GM11168 (cell line): ENCODE measurements at regions not wholly inside any gene's neighbourhood (a gene's known extent, or its start where the extent isn't known, plus 50 kb on each side); places are given as distances from the start of the nearest gene placed in this dataset.

Experiments used
- in situ Hi-C: fragments of 300-500 bp; cut with MboI; formaldehyde crosslinking; loops from one replicate; pipeline ENCODE4 v1.12.0; 2022; ENCODE audit warnings: low sequenced_read_pairs; ENCODE audit not compliant: unreplicated experiment

- in situ Hi-C loops: no loop called here
Measured at GRCh38 chr7:46452561-46453135, 531.6 kb upstream of the IGFBP3 start.

- in situ Hi-C loops: no loop called here
Measured at GRCh38 chr7:46451846-46452245, 530.8 kb upstream of the IGFBP3 start.

- in situ Hi-C loops: no loop called here
Measured at GRCh38 chr7:46450886-46451285, 529.8 kb upstream of the IGFBP3 start.

GRCh38 chr7:46450425-46450824, 529.4 kb upstream of the IGFBP3 start:
- in situ Hi-C loops: no loop called here

- in situ Hi-C loops: no loop called here
Measured at GRCh38 chr7:46449743-46450142, 528.7 kb upstream of the IGFBP3 start.

- in situ Hi-C loops: no loop called here
Measured at GRCh38 chr7:46448478-46448877, 527.4 kb upstream of the IGFBP3 start.

GRCh38 chr7:46446151-46446550, 525.1 kb upstream of the IGFBP3 start:
- in situ Hi-C loops: no loop called here

GRCh38 chr7:46444256-46444655, 523.2 kb upstream of the IGFBP3 start:
- in situ Hi-C loops: no loop called here

- in situ Hi-C loops: no loop called here
Measured at GRCh38 chr7:46440186-46440585, 519.1 kb upstream of the IGFBP3 start.

GRCh38 chr7:46432708-46433107, 511.6 kb upstream of the IGFBP3 start:
- in situ Hi-C loops: no loop called here

- in situ Hi-C loops: no loop called here
Measured at GRCh38 chr7:46428295-46428694, 507.2 kb upstream of the IGFBP3 start.

GRCh38 chr7:46424934-46425333, 503.9 kb upstream of the IGFBP3 start:
- in situ Hi-C loops: no loop called here

GRCh38 chr7:46421441-46422230, 500.6 kb upstream of the IGFBP3 start:
- in situ Hi-C loops: no loop called here

- in situ Hi-C loops: no loop called here
Measured at GRCh38 chr7:46414946-46415345, 493.9 kb upstream of the IGFBP3 start.

GRCh38 chr7:46411236-46411635, 490.2 kb upstream of the IGFBP3 start:
- in situ Hi-C loops: no loop called here

GRCh38 chr7:46407125-46407524, 486.1 kb upstream of the IGFBP3 start:
- in situ Hi-C loops: no loop called here

GRCh38 chr7:46397591-46397990, 476.5 kb upstream of the IGFBP3 start:
- in situ Hi-C loops: no loop called here

GRCh38 chr7:46396481-46396880, 475.4 kb upstream of the IGFBP3 start:
- in situ Hi-C loops: no loop called here

- in situ Hi-C loops: no loop called here
Measured at GRCh38 chr7:46393142-46393541, 472.1 kb upstream of the IGFBP3 start.

- in situ Hi-C loops: no loop called here
Measured at GRCh38 chr7:46391231-46392201, 470.4 kb upstream of the IGFBP3 start.

- in situ Hi-C loops: no loop called here
Measured at GRCh38 chr7:46390042-46390441, 469.0 kb upstream of the IGFBP3 start.
